NCI-H2196 treated with DMSO at 0.1 percent for 48 hours (cell line): ENCODE measurements at regions not wholly inside any gene's neighbourhood (a gene's known extent, or its start where the extent isn't known, plus 50 kb on each side); places are given as distances from the start of the nearest gene placed in this dataset.
"Not testable (repeated sequence)": the region's sequence is repeated elsewhere in the genome, so short reads cannot be mapped to it uniquely, and the experiment has no call there.

Source experiments
- DNase-seq: peaks from one replicate; lab custom pipeline; 2025; ENCODE audit not compliant: unreplicated experiment; lab: John Stamatoyannopoulos, UW

- no peak for DNase-seq
Observed at GRCh38 chr2:207438414-207439126, 91.2 kb upstream of the CREB1 start.

- not testable (repeated sequence) for DNase-seq
Observed at GRCh38 chr2:207439881-207440280, 89.9 kb upstream of the CREB1 start.

GRCh38 chr2:207444756-207445155 is 85.0 kb upstream of the CREB1 start:
- DNase-seq, result no peak

GRCh38 chr2:207446653-207447052 is 83.1 kb upstream of the CREB1 start:
- DNase-seq, result no peak

GRCh38 chr2:207448006-207448405 is 81.8 kb upstream of the CREB1 start:
- no peak for DNase-seq

GRCh38 chr2:207449642-207450165 is 80.1 kb upstream of the CREB1 start:
- no peak for DNase-seq

GRCh38 chr2:207450186-207450585 is 79.6 kb upstream of the CREB1 start:
- DNase-seq, result no peak

GRCh38 chr2:207458582-207458981 is 71.2 kb upstream of the CREB1 start:
- no peak for DNase-seq

- DNase-seq, result no peak
Observed at GRCh38 chr2:207459990-207460757, 69.6 kb upstream of the CREB1 start.

GRCh38 chr2:207463433-207463832 is 66.3 kb upstream of the CREB1 start:
- DNase-seq, result no peak

GRCh38 chr2:207464007-207464406 is 65.8 kb upstream of the CREB1 start:
- no peak for DNase-seq

GRCh38 chr2:207465894-207466293 is 63.9 kb upstream of the CREB1 start:
- DNase-seq, result no peak

GRCh38 chr2:207467716-207468347 is 61.9 kb upstream of the CREB1 start:
- no peak for DNase-seq

- no peak for DNase-seq
Observed at GRCh38 chr2:207468488-207468887, 61.3 kb upstream of the CREB1 start.

- DNase-seq, result no peak
Observed at GRCh38 chr2:207469451-207469850, 60.3 kb upstream of the CREB1 start.

- no peak for DNase-seq
Observed at GRCh38 chr2:207469943-207470729, 59.6 kb upstream of the CREB1 start.

GRCh38 chr2:207471261-207471660 is 58.5 kb upstream of the CREB1 start:
- DNase-seq, result no peak

GRCh38 chr2:207472343-207473048 is 57.3 kb upstream of the CREB1 start:
- DNase-seq, result no peak

GRCh38 chr2:207473049-207473930 is 56.5 kb upstream of the CREB1 start:
- peak; percentile 80 for DNase-seq

- DNase-seq, result no peak
Observed at GRCh38 chr2:207473931-207474235, 55.9 kb upstream of the CREB1 start.
